ENCODE measurements at regions not wholly inside any gene's neighbourhood (a gene's known extent, or its start where the extent isn't known, plus 50 kb on each side); places are given as distances from the start of the nearest gene placed in this dataset.

- no peak for TF ChIP-seq PATZ1 (CRISPR knock-in tag; IDR thresholded peaks at IDR 0.05; ENCODE audit: borderline replicate concordance)
- TF ChIP-seq TCF4 (CRISPR knock-in tag; IDR thresholded peaks at IDR 0.05; ENCODE audit: borderline replicate concordance), result no peak
Measured at GRCh38 chr2:145484448-145485097, 964.7 kb upstream of the ZEB2 start.
